ENCODE measurements at regions not wholly inside any gene's neighbourhood (a gene's known extent, or its start where the extent isn't known, plus 50 kb on each side); places are given as distances from the start of the nearest gene placed in this dataset.

DNA sequence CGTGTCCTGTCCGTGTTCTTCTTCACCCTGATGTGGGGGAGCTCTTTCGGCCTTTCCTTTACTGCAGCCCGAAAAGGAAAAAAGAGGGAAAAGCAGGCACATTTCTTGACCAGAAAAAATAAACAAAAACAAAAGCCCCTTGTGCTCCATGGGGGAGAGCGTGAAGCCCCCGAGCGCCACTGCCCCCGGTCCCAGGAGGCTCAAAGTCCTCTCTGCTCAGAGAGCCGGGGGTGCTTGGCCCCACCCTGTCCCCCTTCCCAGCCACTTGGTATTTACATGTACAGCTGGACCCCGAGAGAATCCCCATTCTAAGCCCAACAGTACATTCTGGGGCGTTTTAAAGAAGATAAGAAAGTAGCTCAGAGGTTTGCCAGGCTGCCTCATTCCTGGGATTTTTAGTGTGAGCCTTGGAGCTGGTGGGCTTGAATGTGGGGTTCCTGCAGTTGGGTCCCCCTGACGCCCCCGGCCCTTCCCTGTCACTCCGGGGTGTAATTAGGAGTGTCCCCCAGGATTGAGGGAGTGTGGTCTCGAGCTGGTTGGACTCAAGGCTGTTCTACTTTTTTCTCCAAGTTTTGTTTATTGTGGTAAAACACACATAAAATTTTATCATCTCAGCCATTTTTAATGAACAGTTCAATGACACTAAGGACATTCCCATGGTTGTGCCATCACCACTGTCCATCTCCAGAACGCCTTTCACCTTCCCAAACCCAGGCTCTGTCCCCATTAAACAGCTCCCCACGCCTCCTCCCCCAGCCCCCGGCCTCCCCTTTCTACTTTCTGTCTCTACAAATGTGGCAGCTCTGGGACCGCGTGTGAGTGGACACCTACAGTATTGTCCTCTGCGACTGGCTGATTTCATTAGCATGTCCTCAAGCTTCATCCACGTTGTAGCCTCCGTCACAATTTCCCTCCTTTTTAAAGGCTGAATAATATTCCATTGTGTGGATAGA, 55.7 kb upstream of the BHLHE23 start:
- in situ Hi-C loops (cut with HindIII; ENCODE audit: extremely low pct_ligation_motif_present, low pct_unique_long_range_greater_than_20kb) = no loop called here

More for the DNA sequence above, 55.7 kb upstream of the BHLHE23 start:
- Histone ChIP-seq H4K20me1 (ENCODE audit: insufficient read depth, low read length) (peaks cover 7% of the 10 kb centered on the region), H3K9me3 (ENCODE audit: low read length) (no peaks in the 10 kb centered on the region), H3K9ac (ENCODE audit: insufficient read depth, low read depth, low read length) (no peak overlapping the region), H3K4me3 (replicated peaks in 1 of 3; ENCODE audit: insufficient read depth in 1 of 3, low read depth in 2 of 3, low read length in 3 of 3) (no peak overlapping the region), H3K36me3 (replicated peaks in 1 of 2; ENCODE audit: control insufficient read depth in 1 of 2, insufficient read depth in 2 of 2, low read length in 2 of 2) (no peaks in the 10 kb centered on the region), H3K4me1 (ENCODE audit: insufficient read depth, low read length) (peaks cover 11% of the 10 kb centered on the region), H3K27me3 (ENCODE audit: control insufficient read depth in 1 of 2, insufficient read depth in 2 of 2, low read length in 2 of 2) (peaks cover 25 to 99% of the 10 kb centered on the region in 2 experiments), H3K4me2 (ENCODE audit: low read depth, low read length) (no peak overlapping the region), H2AFZ (ENCODE audit: low read length) (no peak overlapping the region), H3K79me2 (ENCODE audit: insufficient read depth, low read length) (no peaks in the 10 kb centered on the region), H3K27ac (ENCODE audit: extremely low read length, insufficient read depth, low read length) (no peak overlapping the region)
- ChIA-PET POLR2A (no interaction called here), CTCF (ENCODE audit: low intra/inter-chr PET ratio, low total read pairs) (no interaction called here)
- DNase-seq (ENCODE audit: low spot score) (no peak), ATAC-seq (no peak), FAIRE-seq (no peak)
- TF ChIP-seq DMAP1 (CRISPR knock-in tag; IDR thresholded peaks at IDR 0.05) (no peak), ASH2L (IDR thresholded peaks at IDR 0.05; ENCODE audit: insufficient read length, low read depth, low read length) (no peak), ZNF256 (CRISPR knock-in tag; conservative IDR thresholded peaks at IDR 0.05) (no peak), TARDBP (CRISPR knock-in tag; IDR thresholded peaks at IDR 0.05) (no peak), ERF (CRISPR knock-in tag; IDR thresholded peaks at IDR 0.05) (no peak), ZNF672 (CRISPR knock-in tag; IDR thresholded peaks at IDR 0.05) (no peak), SSRP1 (CRISPR knock-in tag; IDR thresholded peaks at IDR 0.05) (no peak), ZFP90 (CRISPR knock-in tag; IDR thresholded peaks at IDR 0.05; ENCODE audit: borderline replicate concordance) (no peak), IRX3 (CRISPR knock-in tag; IDR thresholded peaks at IDR 0.05; ENCODE audit: borderline replicate concordance, low read depth) (no peak), CREM (IDR thresholded peaks at IDR 0.05) (no peak), CREM (CRISPR knock-in tag; IDR thresholded peaks at IDR 0.05) (no peak), ZSCAN22 (CRISPR knock-in tag; IDR thresholded peaks at IDR 0.05) (no peak), ZNF33A (CRISPR knock-in tag; IDR thresholded peaks at IDR 0.05; ENCODE audit: borderline replicate concordance) (no peak), KLF11 (CRISPR knock-in tag; IDR thresholded peaks at IDR 0.05) (no peak), THYN1 (CRISPR knock-in tag; IDR thresholded peaks at IDR 0.05; ENCODE audit: borderline replicate concordance, low read depth) (no peak), ZNF629 (CRISPR knock-in tag; conservative IDR thresholded peaks at IDR 0.05) (no peak), ZKSCAN5 (CRISPR knock-in tag; IDR thresholded peaks at IDR 0.05) (no peak)
- TF ChIP-seq, protein P1, sequence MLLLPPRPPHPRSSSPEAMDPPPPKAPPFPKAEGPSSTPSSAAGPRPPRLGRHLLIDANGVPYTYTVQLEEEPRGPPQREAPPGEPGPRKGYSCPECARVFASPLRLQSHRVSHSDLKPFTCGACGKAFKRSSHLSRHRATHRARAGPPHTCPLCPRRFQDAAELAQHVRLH (CRISPR knock-in tag; IDR thresholded peaks at IDR 0.05; ENCODE audit: borderline replicate concordance, low read depth) = no peak
- TF ChIP-seq, protein P2, sequence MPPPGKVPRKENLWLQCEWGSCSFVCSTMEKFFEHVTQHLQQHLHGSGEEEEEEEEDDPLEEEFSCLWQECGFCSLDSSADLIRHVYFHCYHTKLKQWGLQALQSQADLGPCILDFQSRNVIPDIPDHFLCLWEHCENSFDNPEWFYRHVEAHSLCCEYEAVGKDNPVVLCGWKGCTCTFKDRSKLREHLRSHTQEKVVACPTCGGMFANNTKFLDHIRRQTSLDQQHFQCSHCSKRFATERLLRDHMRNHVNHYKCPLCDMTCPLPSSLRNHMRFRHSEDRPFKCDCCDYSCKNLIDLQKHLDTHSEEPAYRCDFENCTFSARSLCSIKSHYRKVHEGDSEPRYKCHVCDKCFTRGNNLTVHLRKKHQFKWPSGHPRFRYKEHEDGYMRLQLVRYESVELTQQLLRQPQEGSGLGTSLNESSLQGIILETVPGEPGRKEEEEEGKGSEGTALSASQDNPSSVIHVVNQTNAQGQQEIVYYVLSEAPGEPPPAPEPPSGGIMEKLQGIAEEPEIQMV (CRISPR knock-in tag; IDR thresholded peaks at IDR 0.05; ENCODE audit: low read depth) = no peak
- TF ChIP-seq, protein P3, sequence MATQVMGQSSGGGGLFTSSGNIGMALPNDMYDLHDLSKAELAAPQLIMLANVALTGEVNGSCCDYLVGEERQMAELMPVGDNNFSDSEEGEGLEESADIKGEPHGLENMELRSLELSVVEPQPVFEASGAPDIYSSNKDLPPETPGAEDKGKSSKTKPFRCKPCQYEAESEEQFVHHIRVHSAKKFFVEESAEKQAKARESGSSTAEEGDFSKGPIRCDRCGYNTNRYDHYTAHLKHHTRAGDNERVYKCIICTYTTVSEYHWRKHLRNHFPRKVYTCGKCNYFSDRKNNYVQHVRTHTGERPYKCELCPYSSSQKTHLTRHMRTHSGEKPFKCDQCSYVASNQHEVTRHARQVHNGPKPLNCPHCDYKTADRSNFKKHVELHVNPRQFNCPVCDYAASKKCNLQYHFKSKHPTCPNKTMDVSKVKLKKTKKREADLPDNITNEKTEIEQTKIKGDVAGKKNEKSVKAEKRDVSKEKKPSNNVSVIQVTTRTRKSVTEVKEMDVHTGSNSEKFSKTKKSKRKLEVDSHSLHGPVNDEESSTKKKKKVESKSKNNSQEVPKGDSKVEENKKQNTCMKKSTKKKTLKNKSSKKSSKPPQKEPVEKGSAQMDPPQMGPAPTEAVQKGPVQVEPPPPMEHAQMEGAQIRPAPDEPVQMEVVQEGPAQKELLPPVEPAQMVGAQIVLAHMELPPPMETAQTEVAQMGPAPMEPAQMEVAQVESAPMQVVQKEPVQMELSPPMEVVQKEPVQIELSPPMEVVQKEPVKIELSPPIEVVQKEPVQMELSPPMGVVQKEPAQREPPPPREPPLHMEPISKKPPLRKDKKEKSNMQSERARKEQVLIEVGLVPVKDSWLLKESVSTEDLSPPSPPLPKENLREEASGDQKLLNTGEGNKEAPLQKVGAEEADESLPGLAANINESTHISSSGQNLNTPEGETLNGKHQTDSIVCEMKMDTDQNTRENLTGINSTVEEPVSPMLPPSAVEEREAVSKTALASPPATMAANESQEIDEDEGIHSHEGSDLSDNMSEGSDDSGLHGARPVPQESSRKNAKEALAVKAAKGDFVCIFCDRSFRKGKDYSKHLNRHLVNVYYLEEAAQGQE (IDR thresholded peaks at IDR 0.05; ENCODE audit: borderline replicate concordance in 1 of 2, low read depth in 1 of 2, low read length in 2 of 2) = no peak
- BruUV-seq (replicated peaks) = no TSS peak
- WGBS (ENCODE audit: low lambda C conversion rate) = 19% methylated on average over 23 of the region's 23 CpGs
- intact Hi-C loops (cut with micrococcal nuclease; ENCODE audit: unreplicated experiment) = no loop called here

Data from HepG2 (cell line).